DND-41 (cell line): ENCODE measurements at regions not wholly inside any gene's neighbourhood (a gene's known extent, or its start where the extent isn't known, plus 50 kb on each side); places are given as distances from the start of the nearest gene placed in this dataset.

ENCODE experiments used
- ATAC-seq: fragments of 200-7000 bp; cut with Tn5 transposase; 3 replicates; pipeline ENCODE4 v1.9.1; 2021; ENCODE audit warnings: low read depth; ENCODE audit not compliant: insufficient read depth
- DNase-seq: peaks from one replicate; pipeline ENCODE4 v3.0.0-alpha.2; 2020
- H2AFZ ChIP-seq: 2 replicates; pipeline ENCODE4 v1.6.0; 2012; ENCODE audit warnings: low read depth, low read length
- H3K27ac ChIP-seq: 2 replicates; pipeline ENCODE4 v1.5.1; 2012; ENCODE audit warnings: low read length, inconsistent platforms
- H3K27me3 ChIP-seq: fragments of 200-600 bp; sonication (generic); 2 replicates; pipeline ENCODE4 v1.6.0; 2012; ENCODE audit warnings: low read length, mild to moderate bottlenecking, inconsistent platforms; ENCODE audit not compliant: insufficient read depth, poor library complexity
- H3K36me3 ChIP-seq: 2 replicates; pipeline ENCODE4 v1.5.1; 2012; ENCODE audit warnings: low read length, inconsistent platforms; ENCODE audit not compliant: insufficient read depth
- H3K4me1 ChIP-seq: 2 replicates; pipeline ENCODE4 v1.5.1; 2012; ENCODE audit warnings: mild to moderate bottlenecking, low read length; ENCODE audit not compliant: insufficient read depth
- H3K4me2 ChIP-seq: 2 replicates; pipeline ENCODE4 v1.6.0; 2012; ENCODE audit warnings: mild to moderate bottlenecking, moderate library complexity, low read length, inconsistent platforms; ENCODE audit not compliant: insufficient read depth
- H3K4me3 ChIP-seq, 2 experiments: fragments of 200-600 bp in 1 of 2; shearing (Covaris generic) in 1 of 2; 2 replicates each; pipeline ENCODE4 v1.5.1; 2012 to 2016; ENCODE audit warnings: inconsistent platforms in 2 of 2, low read length in 2 of 2, mild to moderate bottlenecking in 2 of 2, low read depth in 1 of 2, moderate library complexity in 1 of 2
- H3K79me2 ChIP-seq: 2 replicates; pipeline ENCODE4 v1.6.0; 2012; ENCODE audit warnings: low read length, inconsistent platforms; ENCODE audit not compliant: insufficient read depth
- H3K9ac ChIP-seq: 2 replicates; pipeline ENCODE4 v1.6.0; 2012; ENCODE audit warnings: low read depth, mild to moderate bottlenecking, inconsistent platforms, low read length, moderate library complexity
- H3K9me3 ChIP-seq: 2 replicates; pipeline ENCODE4 v1.5.1; 2012; ENCODE audit warnings: low read length, moderate library complexity, mild to moderate bottlenecking, inconsistent platforms; ENCODE audit not compliant: insufficient read depth, severe bottlenecking
- H4K20me1 ChIP-seq: 2 replicates; pipeline ENCODE4 v1.6.0; 2012; ENCODE audit warnings: low read length; ENCODE audit not compliant: insufficient read depth
- CTCF ChIP-seq: IDR thresholded peaks from 2 replicates; pipeline ENCODE4 v1.5.1; 2012; ENCODE audit warnings: borderline replicate concordance, low read length, moderate library complexity, mild to moderate bottlenecking; ENCODE audit not compliant: poor library complexity, severe bottlenecking; ENCODE audit errors: extremely low read depth
- EZH2 ChIP-seq: IDR thresholded peaks from 3 replicates; pipeline ENCODE4 v1.6.1; 2012; ENCODE audit warnings: borderline replicate concordance, low read depth, mild to moderate bottlenecking, moderate library complexity, low read length, inconsistent platforms; ENCODE audit not compliant: severe bottlenecking

- Histone ChIP-seq H3K4me2 (no peak overlapping the region), H3K79me2 (no peaks in the 10 kb centered on the region), H3K4me1 (no peaks in the 10 kb centered on the region), H3K9ac (no peak overlapping the region), H3K4me3 (no peak overlapping the region), H2AFZ (no peak overlapping the region), H3K36me3 (no peaks in the 10 kb centered on the region), H3K27ac (no peak overlapping the region), H4K20me1 (no peaks in the 10 kb centered on the region), H3K9me3 (no peaks in the 10 kb centered on the region), H3K27me3 (no peaks in the 10 kb centered on the region)
- no peak for ATAC-seq
- no peak for TF ChIP-seq CTCF
- TF ChIP-seq EZH2 = no peak
- no peak for DNase-seq
Observed at GRCh38 chr2:146666340-146666739, 1178.5 kb upstream of the ACVR2A start.

- ATAC-seq (no peak), DNase-seq (no peak)
- TF ChIP-seq EZH2 (no peak), CTCF (no peak)
- no peaks in the 10 kb centered on the region for H3K27me3 ChIP-seq
- no peak overlapping the region for H3K27ac ChIP-seq
- H3K4me1 ChIP-seq = no peaks in the 10 kb centered on the region
- no peaks in the 10 kb centered on the region for H3K36me3 ChIP-seq
- H2AFZ ChIP-seq = no peak overlapping the region
- H3K79me2 ChIP-seq = no peaks in the 10 kb centered on the region
- H3K4me3 ChIP-seq = no peak overlapping the region
- H4K20me1 ChIP-seq = no peaks in the 10 kb centered on the region
- H3K9me3 ChIP-seq = no peaks in the 10 kb centered on the region
- no peak overlapping the region for H3K4me2 ChIP-seq
- no peak overlapping the region for H3K9ac ChIP-seq
Observed at GRCh38 chr2:146665800-146666199, 1179.0 kb upstream of the ACVR2A start.

GRCh38 chr2:146661473-146662096, 1183.2 kb upstream of the ACVR2A start:
- H3K36me3 ChIP-seq = no peaks in the 10 kb centered on the region
- no peak overlapping the region for H3K9ac ChIP-seq
- H3K4me1 ChIP-seq = no peaks in the 10 kb centered on the region
- DNase-seq (no peak), ATAC-seq (no peak)
- no peak overlapping the region for H3K4me3 ChIP-seq
- H3K27me3 ChIP-seq = no peaks in the 10 kb centered on the region
- no peak overlapping the region for H3K27ac ChIP-seq
- H3K79me2 ChIP-seq = no peaks in the 10 kb centered on the region
- no peak overlapping the region for H2AFZ ChIP-seq
- H3K9me3 ChIP-seq = no peaks in the 10 kb centered on the region
- H4K20me1 ChIP-seq = no peaks in the 10 kb centered on the region
- TF ChIP-seq EZH2 (no peak), CTCF (peak; percentile 60)
- no peak overlapping the region for H3K4me2 ChIP-seq

GRCh38 chr2:146659976-146660375, 1184.9 kb upstream of the ACVR2A start:
- H3K36me3 ChIP-seq = no peaks in the 10 kb centered on the region
- H3K9me3 ChIP-seq = no peaks in the 10 kb centered on the region
- no peaks in the 10 kb centered on the region for H3K4me1 ChIP-seq
- DNase-seq = no peak
- H3K27me3 ChIP-seq = no peaks in the 10 kb centered on the region
- TF ChIP-seq EZH2 (no peak), CTCF (no peak)
- H3K79me2 ChIP-seq = no peaks in the 10 kb centered on the region
- no peaks in the 10 kb centered on the region for H4K20me1 ChIP-seq
- no peak for ATAC-seq
- no peak overlapping the region for H3K4me2 ChIP-seq
- no peak overlapping the region for H3K27ac ChIP-seq
- H3K4me3 ChIP-seq = no peak overlapping the region
- no peak overlapping the region for H2AFZ ChIP-seq
- H3K9ac ChIP-seq = no peak overlapping the region
